ENCODE measurements at regions not wholly inside any gene's neighbourhood (a gene's known extent, or its start where the extent isn't known, plus 50 kb on each side); places are given as distances from the start of the nearest gene placed in this dataset.
"Not testable (repeated sequence)": the region's sequence is repeated elsewhere in the genome, so short reads cannot be mapped to it uniquely, and the experiment has no call there.

DNA sequence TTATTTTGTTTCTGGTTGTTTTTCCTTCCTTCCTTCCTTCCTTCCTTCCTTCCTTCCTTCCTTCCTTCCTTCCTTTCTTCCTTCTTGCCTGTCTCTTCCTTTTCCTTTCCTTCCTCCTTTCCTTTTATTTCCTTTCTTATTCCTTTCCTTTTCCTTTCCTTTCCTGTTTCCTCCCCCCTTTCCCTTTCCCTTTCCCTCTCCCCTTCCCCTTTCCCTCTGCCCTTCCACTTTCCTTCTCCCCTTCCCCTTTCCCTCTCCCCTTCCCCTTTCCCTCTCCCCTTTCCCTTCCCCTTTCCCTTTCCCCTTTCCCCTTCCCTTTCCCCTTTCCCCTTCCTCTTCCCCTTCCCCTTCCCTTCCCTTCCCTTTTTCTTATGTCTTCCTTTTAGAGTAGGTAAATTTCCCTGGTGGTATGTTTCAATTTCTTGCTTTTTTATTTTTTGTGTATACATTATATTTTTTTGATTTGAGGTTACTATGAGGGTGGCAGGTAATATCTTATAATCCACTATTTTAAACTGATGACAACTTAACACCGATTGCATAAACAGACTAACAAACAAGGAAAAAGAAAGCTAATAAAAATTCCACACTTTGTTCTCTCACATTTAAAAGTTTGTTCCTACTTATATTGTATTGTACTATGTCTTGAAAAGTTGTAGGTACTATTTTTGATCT is 311.0 kb upstream of the FSHR start:
- DNase-seq = no peak

DNA sequence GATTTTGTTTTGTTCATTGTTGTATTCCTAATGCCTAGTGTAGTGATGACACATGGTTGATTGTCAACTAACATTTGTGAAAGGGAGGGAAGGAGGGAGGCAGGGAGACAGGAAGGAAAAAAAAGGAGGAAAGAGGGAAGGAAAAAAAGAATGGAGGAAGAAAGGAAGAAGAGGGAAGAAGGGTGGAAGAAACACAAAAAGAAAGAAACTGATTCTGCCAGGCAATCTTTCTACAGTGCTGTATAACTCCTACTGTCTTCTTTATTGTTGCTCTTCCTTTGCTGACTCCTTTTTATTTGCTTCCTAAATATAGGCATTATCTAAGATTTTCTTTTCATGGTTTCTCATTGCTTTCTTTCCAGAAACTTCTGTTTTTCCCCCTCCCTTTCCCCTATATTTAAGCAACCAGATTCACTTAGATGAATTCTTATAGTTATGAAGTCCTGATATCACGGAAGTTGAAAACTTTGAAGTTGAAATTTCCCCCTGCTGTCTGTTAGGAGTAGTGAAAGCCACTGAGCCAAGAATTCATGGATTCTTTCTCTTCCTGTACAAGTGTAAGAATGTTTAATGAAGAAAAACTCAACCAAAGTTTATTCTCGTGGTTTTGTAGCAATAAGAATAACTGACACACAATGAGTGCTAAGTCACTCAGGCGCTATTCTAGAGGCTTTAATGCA is 305.1 kb upstream of the FSHR start:
- no peak for DNase-seq

DNA sequence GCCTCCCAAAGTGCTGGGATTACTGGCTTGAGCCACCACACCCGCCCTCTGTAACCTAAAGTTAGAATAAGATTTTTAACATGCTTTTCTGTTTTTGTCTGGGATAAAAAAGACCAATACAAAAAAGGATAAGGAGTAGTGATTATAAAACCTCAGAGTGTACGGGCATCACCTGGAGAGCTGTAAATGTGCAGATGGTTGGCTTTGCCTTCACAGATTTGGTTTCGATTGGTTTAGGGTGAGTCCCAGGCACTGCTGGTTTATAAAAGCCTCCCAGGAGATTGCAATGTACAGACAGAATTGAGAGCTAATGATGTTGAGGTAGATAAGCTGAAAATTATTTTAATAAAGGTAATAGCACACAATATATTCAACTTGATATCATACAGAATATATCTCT is 289.7 kb upstream of the FSHR start:
- no peak for DNase-seq

DNA sequence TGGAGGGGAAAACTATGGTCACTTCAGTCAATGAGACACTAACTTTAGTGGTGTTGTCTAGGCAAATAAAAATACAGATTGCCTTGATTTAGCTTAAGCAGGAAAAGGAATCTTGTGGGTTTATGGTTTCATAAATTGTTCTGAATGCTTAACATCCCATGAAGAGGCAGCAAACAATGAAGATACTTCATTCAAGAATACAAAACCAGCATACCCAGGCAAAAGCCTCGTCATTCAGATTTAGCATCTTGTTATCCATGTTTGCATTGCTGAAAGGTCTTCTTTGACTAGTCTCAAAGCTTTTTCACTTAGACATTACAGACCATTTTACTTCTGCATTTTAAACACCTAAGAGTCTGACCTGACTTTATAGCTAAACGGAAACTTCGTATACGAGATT is 272.7 kb upstream of the FSHR start:
- no peak for DNase-seq

DNA sequence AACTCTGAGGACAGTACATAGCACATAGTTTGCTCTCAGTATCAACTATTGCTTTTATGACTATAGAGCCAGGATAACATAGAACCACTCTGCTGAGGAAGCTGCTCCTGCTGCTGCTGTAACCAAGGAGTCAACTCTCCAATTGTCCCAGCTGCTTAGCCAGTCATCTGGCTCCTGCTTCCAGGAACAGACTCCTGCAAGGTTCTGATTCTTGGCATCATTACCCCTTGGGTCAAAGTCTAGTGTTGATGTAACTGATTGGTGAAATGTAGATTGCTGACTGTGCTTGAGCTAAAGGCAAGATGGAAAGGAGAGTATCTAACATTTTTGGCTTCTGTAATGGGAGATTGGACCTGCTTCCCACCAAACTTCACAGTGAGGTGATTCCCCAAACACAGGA is 261.9 kb upstream of the FSHR start:
- no peak for DNase-seq

DNA sequence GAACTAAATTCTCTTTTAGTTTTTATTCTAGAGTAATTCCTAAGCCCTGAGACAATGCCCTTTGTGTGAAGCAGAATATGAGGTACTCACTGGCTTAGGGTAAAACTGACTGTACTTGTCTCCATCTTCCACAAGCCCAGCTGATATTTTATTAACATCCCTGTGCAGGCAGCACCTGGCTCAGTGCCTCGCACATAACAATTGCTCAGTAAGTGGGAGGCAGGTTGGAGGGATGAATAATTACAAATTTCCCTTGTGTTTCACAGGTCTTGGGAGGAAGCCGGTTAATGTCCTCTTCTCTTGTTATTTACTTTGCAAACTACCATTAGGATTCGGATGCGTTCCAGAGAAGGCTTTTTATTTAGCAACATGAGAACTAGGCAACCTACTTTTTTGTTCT is 249.8 kb upstream of the FSHR start:
- peak; percentile 57 for DNase-seq

DNA sequence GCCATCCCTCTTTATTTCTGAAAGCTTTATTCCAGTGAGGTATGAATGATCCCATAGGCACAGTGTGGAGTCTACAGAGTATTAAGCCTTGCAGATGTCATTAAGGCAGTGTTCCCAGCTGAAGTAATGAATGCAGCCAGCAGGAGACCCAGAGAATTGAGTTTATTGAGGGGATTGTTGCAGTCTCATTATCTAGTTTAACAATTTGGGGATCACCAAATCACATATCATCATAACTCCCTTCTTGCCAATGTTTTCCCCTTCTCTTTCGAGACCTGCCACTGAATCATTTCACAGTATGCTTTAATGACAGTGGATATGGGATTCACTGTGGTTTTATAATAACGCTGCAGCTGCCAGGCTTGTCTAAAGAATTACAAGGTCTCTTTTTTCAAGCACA is 249.3 kb upstream of the FSHR start:
- peak; percentile 18 for DNase-seq

DNA sequence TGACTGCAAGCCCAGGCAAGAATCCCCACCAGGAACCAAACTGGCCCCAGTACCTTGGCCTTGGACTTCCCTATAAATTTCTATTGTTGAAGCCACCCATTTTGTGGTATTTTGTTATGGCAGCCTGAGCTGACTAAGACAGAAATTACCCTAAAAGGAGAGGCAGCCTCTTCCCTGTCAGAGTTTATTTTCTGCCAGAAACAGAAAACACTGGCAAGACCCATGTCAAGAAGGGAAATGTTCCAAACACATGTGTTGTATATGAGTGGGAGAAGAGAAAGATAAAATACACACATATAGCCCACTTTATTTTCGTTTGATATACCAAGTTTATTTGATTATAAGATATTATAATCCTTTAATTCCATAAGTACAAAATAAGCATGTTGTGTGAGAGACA is 225.1 kb upstream of the FSHR start:
- DNase-seq = no peak

DNA sequence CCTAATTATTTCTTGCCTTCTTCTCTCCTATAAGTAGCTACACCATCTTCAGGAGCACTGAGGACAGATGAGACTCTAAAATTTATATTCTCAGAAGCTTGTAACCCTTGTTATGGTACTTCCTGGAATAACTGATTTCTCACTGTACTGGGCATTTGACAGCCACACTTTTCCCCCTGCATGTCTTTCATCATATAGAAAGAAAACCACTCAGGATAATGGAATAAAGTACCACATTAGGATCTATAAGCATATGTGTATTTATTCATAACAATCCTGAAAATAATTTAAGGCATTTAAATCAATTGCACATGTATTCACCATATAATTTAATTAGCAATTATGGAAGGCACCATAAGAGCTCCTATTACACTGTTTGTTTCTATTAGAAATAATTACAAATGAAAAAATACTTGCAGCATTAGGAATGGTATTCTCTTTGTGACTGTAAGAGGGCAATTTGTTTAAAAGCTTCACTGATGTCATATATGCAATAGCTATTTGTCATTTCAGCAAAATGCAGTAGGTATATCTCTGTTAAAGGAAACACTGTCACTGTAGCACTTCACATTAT is 216.9 kb upstream of the FSHR start:
- no peak for DNase-seq

DNA sequence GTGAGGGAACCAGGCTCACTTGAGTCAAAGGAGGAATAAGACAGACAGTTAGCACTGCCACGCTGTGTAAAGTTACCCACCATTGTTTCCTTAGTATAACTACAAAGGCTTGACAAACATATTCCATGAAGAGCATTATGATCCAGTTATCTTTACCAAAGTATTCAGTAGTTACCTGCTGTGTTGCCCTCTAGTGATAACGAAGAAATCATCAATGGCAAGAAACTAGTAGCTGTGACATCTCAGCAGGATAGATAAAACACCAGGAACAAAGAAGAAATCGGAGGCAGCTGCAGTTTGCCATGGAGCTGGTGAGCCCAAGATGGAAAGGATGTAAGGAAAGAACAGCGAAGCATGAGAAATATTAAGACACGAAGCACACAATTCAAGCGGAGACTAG is 215.3 kb upstream of the FSHR start:
- no peak for DNase-seq

DNA sequence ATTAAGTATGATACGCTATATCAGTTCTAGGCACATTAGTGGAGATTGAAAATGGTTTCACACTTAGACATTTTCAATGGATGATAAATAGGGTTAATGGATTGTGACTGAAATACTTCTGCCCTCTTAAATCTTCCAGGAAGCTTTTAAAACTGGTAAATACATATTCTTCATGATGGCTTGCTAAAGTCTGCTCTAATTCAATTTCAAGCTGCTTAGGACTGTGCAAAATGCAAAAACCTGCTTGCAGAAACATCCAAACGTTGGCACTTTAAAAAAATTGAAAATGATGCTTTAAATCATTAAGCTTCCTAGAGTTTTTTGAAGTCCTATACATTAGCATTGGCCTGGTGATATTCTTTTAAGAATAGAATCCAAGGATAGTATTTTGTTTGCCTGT is 214.8 kb upstream of the FSHR start:
- DNase-seq = no peak

DNA sequence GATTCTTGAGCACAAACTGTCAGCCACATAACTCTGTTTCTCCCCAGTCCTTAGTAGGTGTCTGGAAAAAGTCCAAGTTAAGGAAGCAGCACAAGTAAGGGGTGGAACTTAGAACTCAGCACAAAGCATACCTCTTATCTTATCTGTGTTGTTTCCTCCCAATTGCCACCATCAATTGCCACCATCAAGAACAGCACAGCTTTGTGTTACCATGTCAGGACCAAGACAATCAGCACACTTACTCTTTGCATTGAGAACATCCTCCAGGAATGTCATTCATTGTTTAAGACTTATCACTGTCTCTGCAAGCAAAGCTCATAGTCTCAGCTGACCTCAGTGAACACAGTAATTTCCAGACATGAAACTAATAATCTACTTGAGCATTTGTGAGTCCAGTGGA is 212.7 kb upstream of the FSHR start:
- no peak for DNase-seq

DNA sequence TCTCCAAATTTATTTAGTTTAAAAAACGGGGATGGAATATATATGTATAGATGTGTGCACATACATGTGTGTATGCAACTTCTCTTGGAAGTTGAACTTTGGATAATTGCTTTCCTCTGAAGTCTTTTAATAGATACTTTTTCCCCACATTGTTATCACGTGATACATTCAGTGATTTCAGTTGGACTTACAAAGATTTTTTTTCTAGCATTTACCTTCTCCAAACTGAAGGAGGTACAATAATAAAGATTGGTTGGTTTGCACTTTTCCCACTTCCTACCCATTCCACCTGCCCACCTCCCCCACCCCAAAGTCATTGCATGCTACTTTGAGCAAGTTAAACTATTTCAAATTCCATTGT is 206.1 kb upstream of the FSHR start:
- no peak for DNase-seq

DNA sequence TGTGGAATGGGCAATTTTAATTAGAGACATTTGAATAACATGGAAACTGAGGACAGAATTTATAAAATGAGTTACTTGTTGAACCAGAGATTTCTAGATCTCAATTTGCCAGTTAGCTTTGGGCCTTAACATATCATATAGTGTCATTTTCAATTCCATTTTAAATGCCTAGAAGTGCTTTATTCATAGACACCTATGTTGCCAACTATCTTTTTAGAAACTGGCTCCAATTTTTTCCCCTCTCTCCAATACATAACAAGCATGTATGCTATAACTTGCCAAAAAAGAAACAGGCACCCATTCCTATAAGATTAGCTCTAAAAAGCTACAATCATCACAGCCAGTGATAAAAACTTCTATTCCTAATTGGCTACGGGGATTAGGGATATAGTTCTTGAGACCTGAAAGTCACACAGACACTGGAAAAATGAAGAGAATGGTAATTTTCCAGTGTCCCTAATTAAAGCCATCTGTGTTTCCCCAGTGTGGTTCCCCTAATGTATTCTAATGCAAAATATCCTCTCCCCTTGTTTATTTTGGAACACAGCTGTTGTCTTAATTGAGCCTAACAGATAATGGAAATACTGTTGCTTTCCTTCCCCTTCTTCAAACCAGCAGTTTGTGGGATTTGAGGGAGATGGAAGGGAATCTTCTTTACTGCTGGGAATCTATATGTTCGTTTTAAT is 205.5 kb upstream of the FSHR start:
- DNase-seq = no peak

DNA sequence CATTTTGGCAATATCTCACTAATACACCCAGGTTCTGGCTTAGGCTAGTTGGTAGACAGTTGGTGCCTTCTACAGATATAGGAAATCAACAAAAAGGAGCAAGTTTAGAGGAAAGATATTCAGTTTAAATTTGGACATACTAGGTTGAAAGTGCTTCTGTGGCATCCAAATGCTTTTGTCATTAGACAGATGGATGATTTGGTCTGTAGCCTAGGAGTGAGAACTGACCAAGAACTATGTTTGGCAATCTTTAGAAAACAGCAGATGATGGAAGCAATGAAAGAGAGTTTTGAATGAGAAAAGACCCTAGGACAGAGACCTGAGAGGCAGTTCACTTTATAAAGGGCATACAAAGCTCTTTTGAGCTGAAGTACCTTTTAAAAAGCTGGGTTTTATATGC is 201.3 kb upstream of the FSHR start:
- no peak for DNase-seq

DNA sequence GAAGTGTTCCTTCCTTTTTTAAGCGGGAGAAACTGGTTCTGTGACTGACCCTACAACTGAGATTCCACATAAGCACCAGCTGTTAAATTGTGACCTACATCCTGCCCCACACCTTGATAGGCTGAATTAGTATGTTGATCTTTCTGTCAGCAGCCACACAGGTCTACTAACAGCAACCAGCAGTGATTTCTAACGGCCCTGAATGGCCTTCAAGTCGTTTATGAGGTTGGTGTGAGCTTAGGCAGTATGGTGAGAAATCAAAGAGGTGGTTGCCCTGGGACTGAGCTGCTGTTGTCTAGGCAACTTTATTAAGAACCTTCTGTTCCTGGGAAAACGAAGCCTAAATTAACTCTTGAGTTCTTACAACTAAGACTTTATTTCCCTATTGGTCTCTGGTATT is 197.2 kb upstream of the FSHR start:
- no peak for DNase-seq

DNA sequence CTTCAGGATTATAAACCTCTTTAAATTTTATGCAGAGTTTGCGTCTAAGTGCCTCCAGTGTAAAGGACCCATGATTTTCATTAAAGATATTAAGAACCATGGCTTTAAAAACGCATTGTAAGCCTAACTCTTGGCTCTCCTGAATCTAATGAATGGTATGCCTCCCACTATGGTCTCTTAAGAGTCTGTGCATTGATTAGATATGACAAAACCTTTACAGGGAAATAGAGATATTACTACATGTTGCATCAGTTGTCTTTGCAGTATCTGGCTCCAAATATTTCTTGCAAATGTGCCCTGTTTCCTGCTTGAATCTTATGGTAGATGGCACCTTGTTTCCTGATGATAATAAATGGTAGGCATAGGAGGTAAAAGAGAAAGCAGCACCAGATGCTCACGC is 189.3 kb upstream of the FSHR start:
- no peak for DNase-seq

DNA sequence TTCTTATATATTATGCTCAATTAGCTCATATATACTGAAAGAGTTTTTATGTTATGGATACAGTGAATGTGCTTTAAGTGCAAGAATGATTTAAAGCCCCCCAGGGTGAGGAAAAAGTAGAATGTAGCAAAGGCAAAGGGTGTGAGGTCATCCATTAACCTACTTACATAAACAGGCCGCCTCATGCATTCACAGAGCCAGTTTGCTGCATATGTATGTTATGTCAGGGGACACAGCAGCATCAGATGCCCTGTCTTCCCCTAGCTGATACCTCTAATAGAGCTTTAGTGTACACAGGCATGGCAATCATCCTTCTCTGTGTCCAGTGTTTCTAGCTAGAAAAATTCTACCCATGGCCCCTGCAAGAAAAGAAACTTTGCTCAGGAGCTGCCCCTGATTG is 187.8 kb upstream of the FSHR start:
- DNase-seq = no peak

DNA sequence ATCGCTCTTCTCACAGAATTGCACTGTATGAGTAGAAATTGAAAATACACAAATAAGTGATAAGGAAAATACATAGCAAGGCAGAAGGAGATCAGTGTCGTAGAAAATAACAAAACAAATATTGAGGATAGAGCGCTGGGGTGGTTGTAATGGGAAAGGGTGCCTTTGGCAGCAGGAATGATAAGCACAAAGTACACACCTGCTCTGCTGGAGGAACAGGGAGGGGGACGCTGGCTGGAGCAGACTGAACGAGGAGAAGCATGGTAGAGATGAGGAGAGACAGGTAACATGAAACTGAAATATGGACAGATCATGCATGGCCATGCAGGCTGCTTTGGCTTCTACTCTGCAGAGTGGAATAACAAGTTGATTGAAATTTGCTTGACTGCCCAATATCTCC is 181.2 kb upstream of the FSHR start:
- DNase-seq = no peak

DNA sequence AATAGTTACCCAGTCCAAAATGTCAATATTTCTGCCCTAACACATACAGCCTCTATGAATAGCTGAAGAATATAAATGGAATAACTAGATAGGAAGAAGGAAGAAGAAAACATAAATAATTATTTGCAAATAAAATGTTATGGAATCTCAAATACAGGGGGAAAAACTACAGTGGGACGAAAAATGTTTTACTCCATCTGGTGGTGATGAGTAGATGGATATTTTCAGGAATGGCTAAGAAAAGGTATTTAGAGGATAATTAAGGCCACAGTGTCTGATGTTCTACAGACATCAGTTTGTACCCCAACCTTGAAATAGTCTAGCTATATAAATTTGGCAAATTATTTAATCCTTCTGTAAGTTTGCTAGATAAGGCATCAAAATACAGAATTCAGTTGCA is 178.1 kb upstream of the FSHR start:
- no peak for DNase-seq

DNA sequence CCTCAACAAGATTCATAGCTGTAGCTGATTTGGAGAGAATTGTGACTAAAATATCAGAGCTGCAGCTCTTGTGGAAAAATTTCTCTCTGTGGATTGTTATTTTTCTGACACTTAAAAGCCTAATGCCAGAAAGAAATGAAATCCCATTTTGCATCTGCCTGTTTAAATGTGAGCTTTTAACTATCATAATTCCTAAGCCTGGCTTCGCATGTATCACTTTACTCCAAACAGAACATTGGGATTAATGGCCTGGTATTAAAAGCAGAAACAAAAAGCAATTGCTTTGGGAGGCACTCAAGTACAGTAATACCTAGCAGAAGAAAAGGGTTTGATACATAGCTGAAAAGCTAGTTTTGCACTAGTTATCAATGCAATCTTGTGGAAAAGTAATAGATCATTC is 164.2 kb upstream of the FSHR start:
- no peak for DNase-seq

DNA sequence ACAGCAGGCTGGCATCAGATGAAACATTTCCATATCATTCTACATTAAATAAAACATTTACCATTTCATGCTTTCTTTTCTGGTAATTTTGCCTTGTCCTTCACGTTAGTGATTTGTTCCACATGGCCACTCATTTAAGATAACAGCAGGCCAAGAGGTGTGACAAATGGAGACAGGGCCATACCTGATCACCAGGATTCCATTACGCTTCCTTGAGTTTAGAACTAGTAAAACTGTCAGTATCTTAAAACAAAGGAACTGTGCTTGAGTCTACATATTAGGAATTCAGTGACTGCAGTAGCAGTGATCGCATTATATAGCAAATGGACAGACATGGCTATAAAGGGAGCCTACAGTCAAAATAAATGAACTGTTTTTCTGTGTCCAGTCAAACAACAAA is 155.1 kb upstream of the FSHR start:
- DNase-seq = no peak

DNA sequence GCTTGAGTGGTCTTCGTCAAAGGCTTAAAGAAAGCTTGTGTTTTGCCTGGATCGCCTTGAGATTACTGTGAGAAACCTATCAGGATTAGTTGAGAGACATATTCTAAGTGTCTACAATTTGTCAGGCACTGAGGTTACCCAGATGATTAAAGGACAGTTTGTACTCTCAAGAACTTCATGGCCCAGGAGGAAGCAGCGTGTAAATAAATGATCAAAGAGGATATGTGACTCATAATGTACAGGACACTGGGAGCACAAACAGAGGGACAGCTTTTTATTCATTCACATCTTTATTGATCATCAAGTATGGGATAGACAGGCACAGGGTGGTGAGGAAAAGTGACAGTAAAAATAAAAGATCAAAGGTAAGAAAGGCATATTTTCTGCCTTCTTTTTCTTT is 152.6 kb upstream of the FSHR start:
- no peak for DNase-seq

DNA sequence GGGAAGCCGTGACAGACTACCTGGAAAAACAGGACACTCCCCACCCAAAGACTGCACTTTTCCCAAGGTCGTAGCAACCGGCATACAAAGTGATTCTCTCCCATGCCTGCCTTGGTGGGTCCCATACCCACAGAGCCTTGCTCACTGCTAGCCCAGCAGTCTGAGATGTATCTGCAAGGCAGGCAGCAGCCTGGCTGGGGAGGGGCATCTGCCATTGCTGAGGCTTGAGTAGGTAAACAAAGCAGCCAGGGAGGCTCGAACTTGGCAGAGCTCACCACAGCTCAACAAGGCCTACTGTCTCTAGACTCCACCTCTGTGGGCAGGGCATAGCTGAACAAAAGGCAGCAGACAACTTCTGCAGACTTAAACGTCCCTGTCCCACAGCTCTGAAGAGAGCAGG is 144.4 kb upstream of the FSHR start:
- DNase-seq = not testable (repeated sequence)

Data from NCI-H2081 treated with DMSO at 0.1 percent for 48 hours (cell line).